GM23248 (cell line): ENCODE measurements at regions not wholly inside any gene's neighbourhood (a gene's known extent, or its start where the extent isn't known, plus 50 kb on each side); places are given as distances from the start of the nearest gene placed in this dataset.

Source experiments
- DNase-seq: peaks from one replicate; pipeline ENCODE4 v3.0.0-alpha.2; 2015
- H2AFZ ChIP-seq: fragments of 200-600 bp; sonication (generic); 2 replicates; pipeline ENCODE4 v1.6.1; 2016; ENCODE audit warnings: antibody characterized with exemption
- H3F3A ChIP-seq: fragments of 200-600 bp; sonication (generic); 2 replicates; pipeline ENCODE4 v1.6.1; 2016; ENCODE audit warnings: mild to moderate bottlenecking, antibody characterized with exemption, mixed run types; ENCODE audit not compliant: insufficient read depth
- H3K27ac ChIP-seq: fragments of 200-600 bp; sonication (generic); 2 replicates; pipeline ENCODE4 v1.5.1; 2016; ENCODE audit warnings: mild to moderate bottlenecking
- H3K27me3 ChIP-seq: fragments of 200-600 bp; sonication (generic); replicated peaks from 2 replicates; pipeline ENCODE4 v1.6.1; 2016; ENCODE audit warnings: mild to moderate bottlenecking; ENCODE audit not compliant: insufficient read depth
- H3K36me3 ChIP-seq: fragments of 200-600 bp; sonication (generic); 2 replicates; pipeline ENCODE4 v1.6.1; 2016; ENCODE audit warnings: low read depth, mild to moderate bottlenecking
- H3K4me1 ChIP-seq: fragments of 200-600 bp; sonication (generic); 2 replicates; pipeline ENCODE4 v1.6.1; 2016; ENCODE audit warnings: mild to moderate bottlenecking; ENCODE audit not compliant: insufficient read depth
- H3K4me2 ChIP-seq: fragments of 200-600 bp; sonication (generic); one replicate; pipeline ENCODE4 v1.6.1; 2016; ENCODE audit warnings: mild to moderate bottlenecking; ENCODE audit not compliant: unreplicated experiment
- H3K4me3 ChIP-seq: fragments of 200-600 bp; sonication (generic); 2 replicates; pipeline ENCODE4 v1.5.1; 2016; ENCODE audit warnings: mild to moderate bottlenecking
- H3K79me2 ChIP-seq: fragments of 200-600 bp; sonication (generic); 2 replicates; pipeline ENCODE4 v1.6.1; 2016; ENCODE audit warnings: mild to moderate bottlenecking; ENCODE audit not compliant: insufficient read depth
- H3K9ac ChIP-seq: fragments of 200-600 bp; sonication (generic); 2 replicates; pipeline ENCODE4 v1.6.1; 2016; ENCODE audit warnings: mild to moderate bottlenecking
- H3K9me2 ChIP-seq: fragments of 200-600 bp; sonication (generic); 2 replicates; pipeline ENCODE4 v1.6.1; 2016; ENCODE audit warnings: mixed run types, mild to moderate bottlenecking, moderate library complexity; ENCODE audit not compliant: insufficient read depth
- H3K9me3 ChIP-seq: fragments of 200-600 bp; sonication (generic); one replicate; pipeline ENCODE4 v1.6.1; 2017; ENCODE audit warnings: low read depth
- H4K20me1 ChIP-seq: fragments of 200-600 bp; sonication (generic); 2 replicates; pipeline ENCODE4 v1.6.0; 2016; ENCODE audit not compliant: insufficient read depth
- EZH2 ChIP-seq: fragments of 200-600 bp; sonication (generic); IDR thresholded peaks from 2 replicates; pipeline ENCODE4 v1.6.1; 2018; ENCODE audit warnings: antibody characterized with exemption, mild to moderate bottlenecking; ENCODE audit not compliant: insufficient read depth, poor library complexity, severe bottlenecking
- EZH2phosphoT487 ChIP-seq: fragments of 200-600 bp; sonication (generic); IDR thresholded peaks from 2 replicates; pipeline ENCODE4 v1.6.1; 2018; ENCODE audit warnings: antibody characterized with exemption, moderate library complexity, mild to moderate bottlenecking, low read depth; ENCODE audit not compliant: insufficient read depth
- WGBS, 2 experiments: methylation state at CpG; one replicate each; pipeline ENCODE4 v1.1.6; 2015 to 2017; ENCODE audit warnings: low lambda C conversion rate in 2 of 2, low coverage in 1 of 2; ENCODE audit errors: missing lambda C conversion rate in 2 of 2; 5-methylcytosine and 5-hydroxymethylcytosine counted together
- in situ Hi-C: fragments of 300-500 bp; cut with MboI; formaldehyde crosslinking; loops from 2 replicates; pipeline ENCODE4 v1.15.0; 2020

DNA sequence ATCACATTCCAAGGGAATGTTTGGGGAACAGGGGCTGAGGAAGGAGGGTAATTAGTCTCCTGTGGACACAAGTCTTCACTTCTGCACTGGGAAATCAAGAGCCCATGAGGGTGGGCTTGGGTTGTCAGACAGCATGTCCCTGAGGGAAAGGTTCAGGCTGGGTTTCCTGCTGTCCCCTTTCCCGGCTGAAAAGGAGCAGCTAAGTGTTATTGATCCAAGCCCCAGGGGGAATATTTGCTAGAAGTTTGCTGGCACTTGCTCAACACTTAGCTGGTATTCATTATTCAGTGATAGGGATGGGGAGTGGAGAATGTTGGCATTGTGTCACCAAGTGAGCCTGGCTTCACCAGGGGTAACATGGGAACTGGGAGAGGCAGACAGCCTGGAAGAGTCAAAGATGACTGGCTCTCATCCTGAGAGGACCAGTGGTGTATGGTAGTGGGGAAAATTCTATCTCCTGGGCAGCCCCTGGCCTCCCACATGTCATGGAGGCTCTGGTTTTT lies 344.4 kb upstream of the PODXL start:
- Histone ChIP-seq H3K79me2 (no peaks in the 10 kb centered on the region), H4K20me1 (no peaks in the 10 kb centered on the region), H3K36me3 (no peaks in the 10 kb centered on the region), H3F3A (peaks cover 10% of the 10 kb centered on the region), H2AFZ (no peak overlapping the region), H3K9me3 (no peaks in the 10 kb centered on the region), H3K4me3 (no peak overlapping the region), H3K27ac (no peak overlapping the region), H3K4me2 (no peak overlapping the region), H3K9ac (no peak overlapping the region), H3K4me1 (peaks cover 29% of the 10 kb centered on the region), H3K27me3 (peaks cover 10% of the 10 kb centered on the region; the same call in 1 of the 2 replicates), H3K9me2 (no peaks in the 10 kb centered on the region)
- DNase-seq: no peak
- TF ChIP-seq EZH2: no peak
- TF ChIP-seq EZH2phosphoT487: no peak
- WGBS, 2 experiments: 8 to 32% methylated on average over 1 of the region's 1 CpG
- in situ Hi-C loops: no loop called here

DNA sequence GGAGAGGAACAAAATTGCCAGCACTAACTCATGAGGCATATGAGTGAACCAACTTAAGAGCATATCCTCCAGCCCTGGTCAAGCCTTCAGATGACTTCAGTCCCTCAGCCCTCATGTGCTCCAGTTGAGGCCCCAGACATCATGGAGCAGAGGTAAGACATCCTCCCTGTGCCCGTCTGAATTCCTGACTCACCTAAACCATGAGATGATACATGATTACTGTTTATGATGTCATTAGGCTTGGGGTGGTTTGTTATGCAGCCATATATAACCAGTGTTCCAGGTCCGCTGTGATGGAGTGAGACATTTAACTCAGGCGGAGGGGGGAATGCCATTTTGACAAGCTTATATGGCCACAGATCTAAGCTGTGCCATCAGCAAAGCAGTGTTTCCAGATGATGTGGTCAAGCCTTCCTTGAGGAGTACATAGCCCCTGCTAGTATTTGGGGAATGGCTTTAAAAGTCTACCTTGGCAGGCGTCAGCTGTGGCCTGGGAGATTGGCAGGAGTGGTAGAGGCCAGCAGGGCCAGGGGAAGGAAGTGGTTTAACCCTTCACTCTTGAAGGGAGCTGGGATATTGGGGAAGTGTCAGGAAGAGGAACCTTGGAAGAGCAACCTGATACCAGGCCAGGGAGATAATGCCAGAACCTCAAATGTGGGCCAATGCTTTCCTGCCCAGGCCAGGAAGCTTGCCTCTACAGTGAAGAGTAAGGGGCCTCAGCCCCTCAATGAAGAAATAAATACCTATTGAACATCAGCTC lies 343.0 kb upstream of the PODXL start:
- no peak overlapping the region for H3K9ac ChIP-seq
- H3K79me2 ChIP-seq: no peaks in the 10 kb centered on the region
- peak; percentile 29 for DNase-seq
- peaks cover 40% of the 10 kb centered on the region for H3K4me1 ChIP-seq
- no peak overlapping the region for H3K4me2 ChIP-seq
- no peaks in the 10 kb centered on the region for H3K27me3 ChIP-seq
- WGBS, 2 experiments: 64 to 71% methylated on average over 4 of the region's 4 CpGs
- H3K9me2 ChIP-seq: no peaks in the 10 kb centered on the region
- in situ Hi-C loops: no loop called here
- H2AFZ ChIP-seq: no peak overlapping the region
- no peak for TF ChIP-seq EZH2
- no peak for TF ChIP-seq EZH2phosphoT487
- H3K36me3 ChIP-seq: no peaks in the 10 kb centered on the region
- H3K9me3 ChIP-seq: no peaks in the 10 kb centered on the region
- no peaks in the 10 kb centered on the region for H4K20me1 ChIP-seq
- no peak overlapping the region for H3K27ac ChIP-seq
- no peak overlapping the region for H3K4me3 ChIP-seq
- peaks cover 21% of the 10 kb centered on the region for H3F3A ChIP-seq

DNA sequence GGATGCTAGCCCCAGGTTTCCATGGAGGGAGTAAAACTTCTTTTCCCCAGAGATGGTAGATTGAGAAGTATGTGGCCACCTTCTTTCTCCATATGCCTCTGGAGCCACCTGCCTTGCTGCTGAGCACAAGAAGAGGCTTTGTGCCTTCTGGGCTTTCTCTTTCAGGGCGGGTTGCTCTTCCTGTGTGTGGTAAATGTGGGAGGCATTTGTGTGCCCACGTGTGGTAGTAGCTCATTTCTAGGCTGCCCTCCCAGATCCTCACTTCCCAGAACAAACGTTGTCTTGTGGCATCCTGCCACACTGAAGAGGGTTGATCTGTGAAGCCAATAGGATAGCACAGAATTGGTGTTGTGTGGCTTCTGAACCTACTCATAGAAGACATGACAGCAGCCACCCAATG lies 342.0 kb upstream of the PODXL start:
- WGBS, 2 experiments: 11 to 18% methylated on average over 3 of the region's 3 CpGs
- Histone ChIP-seq H3K9ac (no peak overlapping the region), H3F3A (peaks cover 31% of the 10 kb centered on the region), H3K27ac (no peak overlapping the region), H3K4me2 (no peak overlapping the region), H3K9me2 (no peaks in the 10 kb centered on the region), H3K36me3 (no peaks in the 10 kb centered on the region), H2AFZ (no peak overlapping the region), H3K79me2 (no peaks in the 10 kb centered on the region), H4K20me1 (no peaks in the 10 kb centered on the region), H3K27me3 (no peaks in the 10 kb centered on the region), H3K4me3 (no peak overlapping the region), H3K4me1 (peaks cover 50% of the 10 kb centered on the region), H3K9me3 (no peaks in the 10 kb centered on the region)
- in situ Hi-C loops: no loop called here
- TF ChIP-seq EZH2phosphoT487 (no peak), EZH2 (no peak)
- peak; percentile 66 for DNase-seq

DNA sequence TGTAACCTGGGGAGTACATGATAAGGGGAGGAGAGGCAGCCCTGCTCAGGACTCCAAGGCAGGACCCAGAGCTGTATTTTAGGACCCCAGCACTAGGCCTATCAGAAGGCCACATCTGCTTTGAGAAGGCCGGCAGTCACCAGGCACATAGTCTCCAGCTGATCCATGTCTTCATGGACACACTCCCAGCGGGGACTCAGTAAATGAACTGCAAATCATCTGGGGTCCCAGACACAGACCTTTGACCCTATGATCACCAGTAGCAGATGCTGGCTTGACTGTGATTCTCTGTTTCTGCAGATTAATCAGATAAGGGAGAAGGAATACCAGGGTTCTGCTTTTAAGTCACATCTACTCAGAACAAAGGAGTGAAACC lies 341.4 kb upstream of the PODXL start:
- 100% methylated on average over 2 of the region's 2 CpGs for WGBS, 2 experiments
- Histone ChIP-seq H3K9ac (no peak overlapping the region), H4K20me1 (no peaks in the 10 kb centered on the region), H3K27me3 (no peaks in the 10 kb centered on the region), H2AFZ (no peak overlapping the region), H3K27ac (no peak overlapping the region), H3K9me2 (no peaks in the 10 kb centered on the region), H3K36me3 (no peaks in the 10 kb centered on the region), H3K4me3 (no peak overlapping the region), H3F3A (peaks cover 31% of the 10 kb centered on the region), H3K9me3 (no peaks in the 10 kb centered on the region), H3K4me1 (peaks cover 54% of the 10 kb centered on the region), H3K4me2 (no peak overlapping the region), H3K79me2 (no peaks in the 10 kb centered on the region)
- in situ Hi-C loops: no loop called here
- TF ChIP-seq EZH2: no peak
- DNase-seq: no peak
